ENCODE measurements at regions not wholly inside any gene's neighbourhood (a gene's known extent, or its start where the extent isn't known, plus 50 kb on each side); places are given as distances from the start of the nearest gene placed in this dataset.

GRCh38 chr16:49931916-49932315 lies 76.0 kb upstream of the ZNF423 start:
- H3K4me2 ChIP-seq (ENCODE audit: unreplicated experiment), result no peak overlapping the region
- H3K9me2 ChIP-seq (ENCODE audit: insufficient read depth), result no peaks in the 10 kb centered on the region
- DNase-seq, result no peak
- H3K27ac ChIP-seq, result no peak overlapping the region
- H3K9me3 ChIP-seq (ENCODE audit: low read depth), result no peaks in the 10 kb centered on the region
- 83 to 88% methylated on average over 10 of the region's 10 CpGs for WGBS, 2 experiments (ENCODE audit: low coverage in 1 of 2, low lambda C conversion rate in 2 of 2, missing lambda C conversion rate in 2 of 2)
- no peaks in the 10 kb centered on the region for H3F3A ChIP-seq (ENCODE audit: insufficient read depth)
- in situ Hi-C loops (cut with MboI), result no loop called here
- no peak overlapping the region for H3K4me3 ChIP-seq
- no peak overlapping the region for H2AFZ ChIP-seq
- no peaks in the 10 kb centered on the region for H3K4me1 ChIP-seq (ENCODE audit: insufficient read depth)
- no peak overlapping the region for H3K9ac ChIP-seq
- TF ChIP-seq EZH2 (IDR thresholded peaks at IDR 0.05; ENCODE audit: insufficient read depth, poor library complexity, severe bottlenecking), result no peak
- TF ChIP-seq EZH2phosphoT487 (IDR thresholded peaks at IDR 0.05; ENCODE audit: insufficient read depth, low read depth), result no peak
- H3K27me3 ChIP-seq (replicated peaks; ENCODE audit: insufficient read depth), result no peaks in the 10 kb centered on the region
- no peaks in the 10 kb centered on the region for H3K36me3 ChIP-seq (ENCODE audit: low read depth)
- no peaks in the 10 kb centered on the region for H4K20me1 ChIP-seq (ENCODE audit: insufficient read depth)
- H3K79me2 ChIP-seq (ENCODE audit: insufficient read depth), result no peaks in the 10 kb centered on the region

- no peaks in the 10 kb centered on the region for H3K79me2 ChIP-seq (ENCODE audit: insufficient read depth)
- H3K9ac ChIP-seq, result no peak overlapping the region
- H3K4me2 ChIP-seq (ENCODE audit: unreplicated experiment), result no peak overlapping the region
- no peak for TF ChIP-seq EZH2 (IDR thresholded peaks at IDR 0.05; ENCODE audit: insufficient read depth, poor library complexity, severe bottlenecking)
- TF ChIP-seq EZH2phosphoT487 (IDR thresholded peaks at IDR 0.05; ENCODE audit: insufficient read depth, low read depth), result no peak
- 27 to 30% methylated on average over 8 of the region's 8 CpGs for WGBS, 2 experiments (ENCODE audit: low coverage in 1 of 2, low lambda C conversion rate in 2 of 2, missing lambda C conversion rate in 2 of 2)
- in situ Hi-C loops (cut with MboI), result no loop called here
- H3K4me3 ChIP-seq, result no peak overlapping the region
- H3F3A ChIP-seq (ENCODE audit: insufficient read depth), result no peaks in the 10 kb centered on the region
- H4K20me1 ChIP-seq (ENCODE audit: insufficient read depth), result no peaks in the 10 kb centered on the region
- no peaks in the 10 kb centered on the region for H3K9me3 ChIP-seq (ENCODE audit: low read depth)
- H3K36me3 ChIP-seq (ENCODE audit: low read depth), result no peaks in the 10 kb centered on the region
- DNase-seq, result no peak
- no peak overlapping the region for H2AFZ ChIP-seq
- no peaks in the 10 kb centered on the region for H3K27me3 ChIP-seq (replicated peaks; ENCODE audit: insufficient read depth)
- H3K27ac ChIP-seq, result no peak overlapping the region
- H3K4me1 ChIP-seq (ENCODE audit: insufficient read depth), result no peaks in the 10 kb centered on the region
- H3K9me2 ChIP-seq (ENCODE audit: insufficient read depth), result no peaks in the 10 kb centered on the region
Measured at GRCh38 chr16:49932434-49932833, 76.5 kb upstream of the ZNF423 start.

- H3K27ac ChIP-seq, result no peak overlapping the region
Measured at GRCh38 chr16:49932946-49933345, 77.0 kb upstream of the ZNF423 start.

GRCh38 chr16:49936791-49937190 lies 80.9 kb upstream of the ZNF423 start:
- Histone ChIP-seq H3K9ac (no peak overlapping the region), H3K4me2 (ENCODE audit: unreplicated experiment) (no peak overlapping the region), H3K9me2 (ENCODE audit: insufficient read depth) (no peaks in the 10 kb centered on the region), H3K79me2 (ENCODE audit: insufficient read depth) (no peaks in the 10 kb centered on the region), H3K9me3 (ENCODE audit: low read depth) (no peaks in the 10 kb centered on the region), H3K36me3 (ENCODE audit: low read depth) (no peaks in the 10 kb centered on the region), H4K20me1 (ENCODE audit: insufficient read depth) (no peaks in the 10 kb centered on the region), H3F3A (ENCODE audit: insufficient read depth) (no peaks in the 10 kb centered on the region), H3K4me1 (ENCODE audit: insufficient read depth) (no peaks in the 10 kb centered on the region), H3K4me3 (no peak overlapping the region), H2AFZ (no peak overlapping the region), H3K27me3 (replicated peaks; ENCODE audit: insufficient read depth) (no peaks in the 10 kb centered on the region), H3K27ac (no peak overlapping the region)
- WGBS, 2 experiments (ENCODE audit: low coverage in 1 of 2, low lambda C conversion rate in 2 of 2, missing lambda C conversion rate in 2 of 2), result 60 to 70% methylated on average over 6 of the region's 6 CpGs
- in situ Hi-C loops (cut with MboI), result no loop called here
- TF ChIP-seq EZH2 (IDR thresholded peaks at IDR 0.05; ENCODE audit: insufficient read depth, poor library complexity, severe bottlenecking), result no peak
- TF ChIP-seq EZH2phosphoT487 (IDR thresholded peaks at IDR 0.05; ENCODE audit: insufficient read depth, low read depth), result no peak
- no peak for DNase-seq

More at GRCh38 chr16:49932946-49933345, 77.0 kb upstream of the ZNF423 start:
- Histone ChIP-seq H3K9me2 (ENCODE audit: insufficient read depth) (no peaks in the 10 kb centered on the region), H3K9ac (no peak overlapping the region), H3K4me2 (ENCODE audit: unreplicated experiment) (no peak overlapping the region), H3K9me3 (ENCODE audit: low read depth) (no peaks in the 10 kb centered on the region), H3K4me1 (ENCODE audit: insufficient read depth) (no peaks in the 10 kb centered on the region), H3K4me3 (no peak overlapping the region), H3F3A (ENCODE audit: insufficient read depth) (no peaks in the 10 kb centered on the region), H3K36me3 (ENCODE audit: low read depth) (no peaks in the 10 kb centered on the region), H4K20me1 (ENCODE audit: insufficient read depth) (no peaks in the 10 kb centered on the region), H3K79me2 (ENCODE audit: insufficient read depth) (no peaks in the 10 kb centered on the region), H2AFZ (no peak overlapping the region), H3K27me3 (replicated peaks; ENCODE audit: insufficient read depth) (no peaks in the 10 kb centered on the region)
- TF ChIP-seq EZH2 (IDR thresholded peaks at IDR 0.05; ENCODE audit: insufficient read depth, poor library complexity, severe bottlenecking) (no peak), EZH2phosphoT487 (IDR thresholded peaks at IDR 0.05; ENCODE audit: insufficient read depth, low read depth) (no peak)
- WGBS, 2 experiments (ENCODE audit: low coverage in 1 of 2, low lambda C conversion rate in 2 of 2, missing lambda C conversion rate in 2 of 2), result 0 to 5% methylated on average over 4 of the region's 4 CpGs
- peak; percentile 47 for DNase-seq
- in situ Hi-C loops (cut with MboI), result no loop called here

- Histone ChIP-seq H3K9me2 (ENCODE audit: insufficient read depth) (no peaks in the 10 kb centered on the region), H3K27me3 (replicated peaks; ENCODE audit: insufficient read depth) (no peaks in the 10 kb centered on the region), H3K4me2 (ENCODE audit: unreplicated experiment) (no peak overlapping the region), H3K36me3 (ENCODE audit: low read depth) (no peaks in the 10 kb centered on the region), H3K9ac (no peak overlapping the region), H4K20me1 (ENCODE audit: insufficient read depth) (no peaks in the 10 kb centered on the region), H3K4me3 (no peak overlapping the region), H3K9me3 (ENCODE audit: low read depth) (no peaks in the 10 kb centered on the region), H3K27ac (no peak overlapping the region), H3K4me1 (ENCODE audit: insufficient read depth) (no peaks in the 10 kb centered on the region), H3F3A (ENCODE audit: insufficient read depth) (no peaks in the 10 kb centered on the region), H2AFZ (no peak overlapping the region), H3K79me2 (ENCODE audit: insufficient read depth) (no peaks in the 10 kb centered on the region)
- TF ChIP-seq EZH2phosphoT487 (IDR thresholded peaks at IDR 0.05; ENCODE audit: insufficient read depth, low read depth) (no peak), EZH2 (IDR thresholded peaks at IDR 0.05; ENCODE audit: insufficient read depth, poor library complexity, severe bottlenecking) (no peak)
- 33 to 36% methylated on average over 7 of the region's 7 CpGs for WGBS, 2 experiments (ENCODE audit: low coverage in 1 of 2, low lambda C conversion rate in 2 of 2, missing lambda C conversion rate in 2 of 2)
- no peak for DNase-seq
- in situ Hi-C loops (cut with MboI), result no loop called here
Measured at GRCh38 chr16:49937886-49938285, 82.0 kb upstream of the ZNF423 start.
